Naive thymus-derived CD4-positive, alpha-beta T cell (primary cell): ENCODE measurements at regions not wholly inside any gene's neighbourhood (a gene's known extent, or its start where the extent isn't known, plus 50 kb on each side); places are given as distances from the start of the nearest gene placed in this dataset.

Source experiments
- ATAC-seq: fragments of 150-1000 bp; cut with Tn5 transposase; 2 replicates; pipeline ENCODE4 v1.10.0; 2021; ENCODE audit warnings: mild to moderate bottlenecking, moderate library complexity
- CTCF ChIA-PET: fragments of 350-600 bp; sonication (Branson Sonifier 250); formaldehyde crosslinking; loops from one replicate; lab custom pipeline; 2021; ENCODE audit warnings: antibody characterized with exemption; lab: Charles Lee
- POLR2A ChIA-PET: fragments of 350-600 bp; sonication (Branson Sonifier 250); formaldehyde crosslinking; loops from one replicate; lab custom pipeline; 2021; ENCODE audit warnings: antibody characterized with exemption, inconsistent platforms; lab: Charles Lee
- DNase-seq, 9 donors: peaks; one replicate each; pipeline versions ENCODE4 v3.0.0 to v3.0.0-alpha.2; 2020 to 2022; ENCODE audit warnings: mixed read lengths in 1 of 9
- H3K27ac ChIP-seq: one replicate; pipeline ENCODE4 v1.7.0; 2013; ENCODE audit warnings: mild to moderate bottlenecking, low read depth, low read length, moderate library complexity
- H3K27me3 ChIP-seq, 2 donors: one replicate each; pipeline ENCODE4 v1.7.0; 2013; ENCODE audit warnings: low read length in 2 of 2, mild to moderate bottlenecking in 2 of 2, moderate library complexity in 2 of 2; ENCODE audit not compliant: control insufficient read depth in 2 of 2, insufficient read depth in 2 of 2
- H3K36me3 ChIP-seq, 3 experiments: 1 replicate in 2 of 3; 2 replicates in 1 of 3; pipeline ENCODE4 v1.7.0; 2013; ENCODE audit warnings: low read length in 3 of 3, mild to moderate bottlenecking in 3 of 3, moderate library complexity in 1 of 3; ENCODE audit not compliant: insufficient read depth in 3 of 3, control insufficient read depth in 2 of 3
- H3K4me1 ChIP-seq, 2 donors: one replicate each; pipeline ENCODE4 v1.7.0; 2013; ENCODE audit warnings: low read length in 2 of 2, mild to moderate bottlenecking in 2 of 2, moderate library complexity in 1 of 2; ENCODE audit not compliant: control insufficient read depth in 2 of 2, insufficient read depth in 2 of 2
- H3K4me3 ChIP-seq: 2 replicates; pipeline ENCODE4 v1.7.0; 2013; ENCODE audit warnings: mild to moderate bottlenecking, low read length
- H3K9me3 ChIP-seq, 3 experiments: 1 replicate in 2 of 3; 2 replicates in 1 of 3; pipeline ENCODE4 v1.7.0; 2013; ENCODE audit warnings: low read length in 3 of 3; ENCODE audit not compliant: control insufficient read depth in 2 of 3
- H3K27ac Mint-ChIP-seq, 9 donors: one replicate each; pipeline ENCODE4 v1.8.0; 2020 to 2022; ENCODE audit warnings: mixed read lengths in 9 of 9, mild to moderate bottlenecking in 8 of 9, moderate library complexity in 5 of 9, inconsistent platforms in 2 of 9
- H3K27me3 Mint-ChIP-seq, 5 donors: one replicate each; pipeline ENCODE4 v1.8.0; 2021 to 2022; ENCODE audit warnings: mixed read lengths in 5 of 5, mild to moderate bottlenecking in 1 of 5
- H3K36me3 Mint-ChIP-seq, 5 donors: one replicate each; pipeline ENCODE4 v1.8.0; 2020 to 2022; ENCODE audit warnings: mixed read lengths in 5 of 5, mild to moderate bottlenecking in 3 of 5, inconsistent platforms in 1 of 5
- H3K4me1 Mint-ChIP-seq, 7 donors: one replicate each; pipeline ENCODE4 v1.8.0; 2020 to 2022; ENCODE audit warnings: mixed read lengths in 7 of 7, mild to moderate bottlenecking in 3 of 7, inconsistent platforms in 1 of 7
- H3K4me3 Mint-ChIP-seq, 10 donors: one replicate each; pipeline ENCODE4 v1.8.0; 2020 to 2022; ENCODE audit warnings: mild to moderate bottlenecking in 10 of 10, mixed read lengths in 10 of 10, moderate library complexity in 6 of 10, inconsistent platforms in 2 of 10
- H3K9me3 Mint-ChIP-seq, 11 donors: one replicate each; pipeline ENCODE4 v1.8.0; 2020 to 2022; ENCODE audit warnings: mixed read lengths in 11 of 11, mild to moderate bottlenecking in 4 of 11, inconsistent platforms in 1 of 11, moderate library complexity in 1 of 11
- intact Hi-C, 2 donors: fragments of 100-400 bp; cut with micrococcal nuclease; formaldehyde crosslinking; loops; one replicate each; pipeline ENCODE4 v1.15.1; 2023

- ATAC-seq (peak; percentile 16), DNase-seq (peak in 1 of 9 donors; percentile 33)
- ChIA-PET POLR2A (no interaction called here), CTCF (no interaction called here)
- Histone ChIP-seq H3K4me3 (no peak overlapping the region), H3K9me3 (no peaks in the 10 kb centered on the region), H3K36me3 (no peaks in the 10 kb centered on the region), H3K27ac (no peak overlapping the region), H3K4me1 (no peaks in the 10 kb centered on the region), H3K27me3 (peaks cover 0 to 8% of the 10 kb centered on the region in 2 donors)
- H3K27ac Mint-ChIP-seq, result no peak overlapping the region
- peaks cover 0 to 16% (median 4%) of the 10 kb centered on the region in 5 donors for H3K36me3 Mint-ChIP-seq
- H3K27me3 Mint-ChIP-seq, result peaks cover 68 to 78% (median 73%) of the 10 kb centered on the region in 5 donors
- H3K9me3 Mint-ChIP-seq, result peaks cover 6 to 29% (median 14%) of the 10 kb centered on the region in 11 donors
- peaks cover 0 to 18% (median 13%) of the 10 kb centered on the region in 7 donors for H3K4me1 Mint-ChIP-seq
- peak overlapping the region in 7 of 10 donors; percentile 25 to 71 (median 54) for H3K4me3 Mint-ChIP-seq
- intact Hi-C loops, result no loop called here
Observed at GRCh38 chr4:183797445-183798300, 107.4 kb upstream of the STOX2 start.

DNA sequence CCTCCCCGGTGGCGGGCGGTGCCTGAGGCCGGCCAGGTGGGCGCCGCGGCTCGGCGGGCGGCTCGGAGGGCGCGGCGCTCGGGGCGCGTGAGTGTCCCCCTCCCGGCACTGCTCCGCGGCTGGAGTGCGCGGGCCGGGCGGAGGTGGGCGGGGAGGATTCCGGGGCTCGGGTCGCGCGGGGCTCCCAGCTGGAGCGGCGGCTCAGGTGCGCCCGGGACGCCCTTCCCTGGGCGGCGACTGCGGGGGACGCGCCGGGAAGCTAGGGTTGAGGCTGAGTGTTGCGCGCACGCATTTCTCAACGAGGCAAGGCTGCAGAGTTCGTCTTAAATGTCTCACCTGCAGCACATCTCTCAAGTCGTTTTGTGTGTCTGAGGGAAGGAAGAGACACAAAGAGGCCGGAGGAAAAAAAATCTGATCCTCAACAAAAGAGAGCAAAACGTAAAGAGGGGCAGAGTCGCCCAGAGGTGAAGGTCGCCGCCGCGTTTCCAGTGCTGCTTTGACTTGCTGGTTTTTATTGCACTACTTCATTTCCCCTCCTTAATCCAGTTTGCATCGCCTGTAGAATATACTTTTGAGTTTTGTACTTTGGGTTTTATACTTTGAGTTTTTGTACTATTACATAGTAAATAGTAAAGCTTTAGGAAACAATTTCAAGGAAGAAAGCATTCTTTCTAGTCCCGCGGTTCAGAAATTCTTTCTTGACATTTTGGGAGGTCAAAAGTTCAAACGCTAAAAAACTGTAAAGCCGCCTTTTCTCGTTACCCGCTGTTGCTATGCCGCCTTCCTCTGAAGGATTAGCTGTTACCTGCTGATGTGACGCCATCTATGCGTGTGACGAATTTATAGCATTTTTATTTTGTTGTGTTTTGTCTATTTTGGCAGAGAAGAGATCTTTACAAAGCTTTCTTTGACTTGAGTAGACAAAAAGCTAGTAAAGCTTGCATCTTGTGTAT is 106.5 kb upstream of the STOX2 start:
- H3K9me3 ChIP-seq, result no peaks in the 10 kb centered on the region
- Mint-ChIP-seq H3K36me3 (peaks cover 0 to 7% (median 4%) of the 10 kb centered on the region in 5 donors), H3K27ac (peak overlapping the region in 1 of 9 donors; percentile 42), H3K9me3 (peaks cover 3 to 20% (median 9%) of the 10 kb centered on the region in 11 donors), H3K4me1 (peaks cover 0 to 18% (median 13%) of the 10 kb centered on the region in 7 donors), H3K4me3 (peak overlapping the region; percentile 65 to 81 (median 76)), H3K27me3 (peaks cover 63 to 73% (median 70%) of the 10 kb centered on the region in 5 donors)
- H3K36me3 ChIP-seq, result no peaks in the 10 kb centered on the region
- no peak for ATAC-seq
- ChIA-PET CTCF (interaction anchor here (0.7 kb wide), 1 partner anchor 76 kb away, joined by 4 read pairs; no protein-coding TSS in a partner anchor), POLR2A (no interaction called here)
- no peak overlapping the region for H3K27ac ChIP-seq
- H3K4me3 ChIP-seq, result no peak overlapping the region
- DNase-seq, result peak in 4 of 9 donors; percentile 7 to 25 (median 18)
- intact Hi-C loops, result no loop called here
- peaks cover 0 to 8% of the 10 kb centered on the region in 2 donors for H3K27me3 ChIP-seq
- no peaks in the 10 kb centered on the region for H3K4me1 ChIP-seq

DNA sequence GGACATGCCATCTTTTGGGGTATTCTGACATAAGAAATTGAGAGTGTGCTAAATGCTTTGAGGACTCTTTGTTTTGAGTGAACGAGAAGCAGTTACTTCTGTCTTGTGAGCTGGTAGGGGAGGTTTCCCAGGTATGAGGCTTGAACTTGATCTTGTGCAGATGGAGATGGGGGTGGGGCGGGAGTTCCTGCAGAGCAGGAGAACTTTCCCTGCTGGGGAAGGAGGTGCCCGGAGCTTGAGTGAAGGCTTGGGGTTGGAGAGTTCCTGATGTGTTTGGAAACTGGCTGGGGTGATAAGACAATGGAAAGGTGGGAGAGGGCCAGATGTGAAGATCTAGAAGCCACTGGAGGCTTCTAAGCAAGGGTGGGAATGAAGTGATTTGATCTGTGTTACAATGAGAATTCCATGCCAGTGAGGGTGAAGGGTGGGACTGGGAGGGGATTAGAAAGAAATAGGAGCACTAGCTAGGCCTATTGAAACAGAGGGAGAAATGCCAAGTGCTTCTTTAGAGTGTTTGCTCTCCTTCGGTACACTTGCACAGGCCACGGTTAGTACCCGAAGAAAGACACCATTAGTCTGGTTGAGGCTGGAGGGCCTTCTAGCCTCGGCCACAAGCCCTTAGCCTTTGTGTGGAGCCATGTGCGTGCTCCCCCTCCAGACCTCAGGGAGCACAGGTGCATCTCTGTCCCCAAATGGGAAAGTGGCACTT is 103.5 kb upstream of the STOX2 start:
- ATAC-seq (no peak), DNase-seq (no peak)
- Mint-ChIP-seq H3K4me3 (no peak overlapping the region), H3K9me3 (peaks cover 0 to 6% (median 0%) of the 10 kb centered on the region in 11 donors), H3K27ac (no peak overlapping the region), H3K27me3 (peaks cover 41 to 51% (median 43%) of the 10 kb centered on the region in 5 donors), H3K36me3 (no peaks in the 10 kb centered on the region), H3K4me1 (peaks cover 0 to 17% (median 11%) of the 10 kb centered on the region in 7 donors)
- H3K9me3 ChIP-seq, result no peaks in the 10 kb centered on the region
- H3K27me3 ChIP-seq, result peaks cover 0 to 4% of the 10 kb centered on the region in 2 donors
- no peak overlapping the region for H3K4me3 ChIP-seq
- H3K27ac ChIP-seq, result no peak overlapping the region
- CTCF ChIA-PET, result no interaction called here
- no peaks in the 10 kb centered on the region for H3K4me1 ChIP-seq
- POLR2A ChIA-PET, result no interaction called here
- intact Hi-C loops, result no loop called here
- no peaks in the 10 kb centered on the region for H3K36me3 ChIP-seq

GRCh38 chr4:183806341-183806740 is 98.8 kb upstream of the STOX2 start:
- H3K4me3 Mint-ChIP-seq, result no peak overlapping the region
- peaks cover 15 to 27% (median 21%) of the 10 kb centered on the region in 5 donors for H3K27me3 Mint-ChIP-seq
- H3K4me1 ChIP-seq, result no peaks in the 10 kb centered on the region
- no peaks in the 10 kb centered on the region for H3K36me3 Mint-ChIP-seq
- peaks cover 0 to 8% (median 1%) of the 10 kb centered on the region in 11 donors for H3K9me3 Mint-ChIP-seq
- no peaks in the 10 kb centered on the region for H3K9me3 ChIP-seq
- H3K36me3 ChIP-seq, result no peaks in the 10 kb centered on the region
- intact Hi-C loops, result no loop called here
- no peak overlapping the region for H3K4me3 ChIP-seq
- ATAC-seq, result no peak
- H3K27ac ChIP-seq, result no peak overlapping the region
- H3K27ac Mint-ChIP-seq, result no peak overlapping the region
- ChIA-PET POLR2A (no interaction called here), CTCF (no interaction called here)
- H3K4me1 Mint-ChIP-seq, result no peaks in the 10 kb centered on the region
- no peaks in the 10 kb centered on the region for H3K27me3 ChIP-seq
- DNase-seq, result no peak

- Histone ChIP-seq H3K4me3 (no peak overlapping the region), H3K4me1 (no peaks in the 10 kb centered on the region), H3K27me3 (no peaks in the 10 kb centered on the region), H3K27ac (no peak overlapping the region), H3K9me3 (no peaks in the 10 kb centered on the region), H3K36me3 (no peaks in the 10 kb centered on the region)
- ATAC-seq (no peak), DNase-seq (no peak)
- no peak overlapping the region for H3K27ac Mint-ChIP-seq
- CTCF ChIA-PET, result no interaction called here
- POLR2A ChIA-PET, result no interaction called here
- no peaks in the 10 kb centered on the region for H3K4me1 Mint-ChIP-seq
- H3K9me3 Mint-ChIP-seq, result peaks cover 0 to 8% (median 1%) of the 10 kb centered on the region in 11 donors
- intact Hi-C loops, result no loop called here
- no peak overlapping the region for H3K4me3 Mint-ChIP-seq
- H3K27me3 Mint-ChIP-seq, result peaks cover 8 to 19% (median 16%) of the 10 kb centered on the region in 5 donors
- no peaks in the 10 kb centered on the region for H3K36me3 Mint-ChIP-seq
Observed at GRCh38 chr4:183807420-183808096, 97.5 kb upstream of the STOX2 start.

GRCh38 chr4:183808097-183808456 is 97.0 kb upstream of the STOX2 start:
- H3K9me3 Mint-ChIP-seq, result peaks cover 0 to 8% (median 0%) of the 10 kb centered on the region in 11 donors

More at GRCh38 chr4:183808097-183808456, 97.0 kb upstream of the STOX2 start:
- no peaks in the 10 kb centered on the region for H3K9me3 ChIP-seq
- H3K27ac ChIP-seq, result no peak overlapping the region
- Mint-ChIP-seq H3K36me3 (no peaks in the 10 kb centered on the region), H3K4me3 (no peak overlapping the region), H3K27ac (no peak overlapping the region), H3K27me3 (peaks cover 4 to 16% (median 14%) of the 10 kb centered on the region in 5 donors), H3K4me1 (no peaks in the 10 kb centered on the region)
- no peaks in the 10 kb centered on the region for H3K36me3 ChIP-seq
- ChIA-PET CTCF (no interaction called here), POLR2A (no interaction called here)
- DNase-seq (no peak), ATAC-seq (no peak)
- no peak overlapping the region for H3K4me3 ChIP-seq
- no peaks in the 10 kb centered on the region for H3K27me3 ChIP-seq
- no peaks in the 10 kb centered on the region for H3K4me1 ChIP-seq
- intact Hi-C loops, result no loop called here
